NOMO-1 treated with dmso at 0.1 percent for 144 hours (cell line): ENCODE measurements at regions not wholly inside any gene's neighbourhood (a gene's known extent, or its start where the extent isn't known, plus 50 kb on each side); places are given as distances from the start of the nearest gene placed in this dataset.
"Not testable (repeated sequence)": the region's sequence is repeated elsewhere in the genome, so short reads cannot be mapped to it uniquely, and the experiment has no call there.

Source experiments
- DNase-seq: peaks from one replicate; lab custom pipeline; 2025; ENCODE audit not compliant: unreplicated experiment; lab: John Stamatoyannopoulos, UW

- no peak for DNase-seq
Measured at GRCh38 chr6:159527351-159527750, 165.7 kb downstream of the SOD2 start.

DNA sequence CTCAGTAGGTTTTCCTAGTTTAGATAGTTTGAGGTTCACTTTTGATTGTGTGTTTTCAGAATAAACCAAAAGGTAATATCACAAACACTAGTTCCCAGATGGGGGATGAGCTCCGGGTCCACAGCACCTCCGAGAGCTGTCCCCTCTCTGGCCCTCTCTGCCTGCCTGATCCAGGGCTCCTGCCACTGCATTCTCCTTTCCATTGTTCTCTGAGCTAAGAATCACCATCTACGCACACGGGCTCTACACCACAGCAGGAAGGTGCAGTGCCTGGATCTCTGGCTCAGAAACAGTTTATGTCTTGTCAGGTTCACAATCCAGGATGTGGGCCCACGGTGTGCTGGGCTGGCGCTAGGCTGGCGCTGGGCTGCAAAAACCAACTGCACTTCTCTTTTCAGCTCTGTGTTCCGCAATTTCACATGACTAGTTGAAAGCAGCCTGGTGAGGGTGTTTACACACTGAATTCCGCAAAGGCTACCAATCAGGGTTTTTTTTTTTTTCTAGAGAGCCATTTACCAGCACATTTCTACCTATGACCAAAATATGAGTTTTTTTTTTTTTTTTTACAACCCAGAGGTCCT, 167.5 kb downstream of the SOD2 start:
- no peak for DNase-seq

DNA sequence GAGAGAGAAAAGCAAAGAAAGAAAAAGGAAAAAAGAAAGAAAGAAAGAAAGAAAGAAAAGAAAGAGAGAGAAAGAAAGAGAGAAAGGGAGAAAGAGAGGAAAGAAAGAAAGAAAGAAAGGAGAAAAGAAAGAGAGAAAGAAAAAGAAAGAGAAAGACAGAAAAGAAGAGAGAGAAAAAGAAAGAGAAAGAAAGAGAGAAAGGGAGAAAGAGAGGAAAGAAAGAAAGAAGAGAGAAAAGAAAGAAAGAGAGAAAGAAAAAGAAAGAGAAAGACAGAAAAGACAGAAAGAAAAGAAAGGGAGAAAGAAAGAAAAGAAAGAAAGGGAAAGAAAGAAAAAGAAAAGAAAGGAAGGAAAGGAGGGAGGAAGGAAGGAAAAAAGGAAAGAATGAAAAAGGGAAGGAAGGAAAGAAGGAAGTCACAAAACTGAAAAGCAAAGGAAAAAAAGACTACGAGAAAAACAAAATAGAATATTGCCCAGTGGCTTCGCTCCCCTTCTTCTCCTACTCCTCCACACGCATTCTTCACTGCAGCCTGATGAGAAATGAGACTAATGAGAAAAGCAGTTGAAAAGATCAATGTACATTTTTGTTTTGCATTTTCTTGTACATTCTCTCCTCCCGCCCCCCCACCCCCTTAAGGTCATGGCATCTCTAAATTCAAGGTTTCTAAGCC, 170.0 kb downstream of the SOD2 start:
- no peak for DNase-seq

DNA sequence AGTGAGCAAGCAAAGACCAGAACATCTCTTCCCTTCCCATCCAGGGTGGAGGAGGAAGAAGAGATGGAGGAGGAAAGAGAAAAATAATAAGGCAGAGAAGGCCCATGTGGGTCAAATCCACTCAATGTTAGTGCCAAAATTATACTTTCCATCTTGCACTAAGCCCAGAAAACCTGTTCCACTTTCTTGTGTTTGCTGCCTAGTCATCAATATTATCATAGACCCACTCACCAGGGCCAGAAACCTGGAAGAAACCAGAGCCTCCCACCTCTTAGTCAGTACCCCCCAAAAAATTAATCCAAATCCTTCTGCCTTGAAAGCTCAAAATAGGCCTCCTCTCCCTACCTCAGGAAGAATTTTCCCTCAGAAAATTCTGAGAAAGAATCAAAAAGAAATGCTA, 171.1 kb downstream of the SOD2 start:
- no peak for DNase-seq

GRCh38 chr6:159520002-159520401, 173.0 kb downstream of the SOD2 start:
- DNase-seq, result no peak

DNA sequence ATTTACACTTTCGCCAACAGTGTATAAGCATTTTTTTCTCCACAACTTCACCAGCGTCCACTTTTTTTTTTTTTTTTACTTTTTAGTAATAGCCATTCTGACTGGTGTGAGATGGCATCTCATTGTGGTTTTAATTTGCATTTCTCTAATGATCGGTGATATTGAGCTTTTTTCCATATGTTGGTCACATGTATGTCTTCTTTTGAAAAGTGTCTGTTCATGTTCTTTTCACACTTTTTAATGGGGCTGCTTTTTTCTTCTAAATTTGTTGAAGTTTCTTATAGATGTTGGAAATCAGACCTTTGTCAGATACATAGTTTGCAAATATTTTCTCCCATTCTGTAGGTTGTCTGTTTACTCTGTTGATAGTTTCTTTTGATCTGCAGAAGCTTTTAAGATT, 177.2 kb downstream of the SOD2 start:
- DNase-seq, result not testable (repeated sequence)

DNA sequence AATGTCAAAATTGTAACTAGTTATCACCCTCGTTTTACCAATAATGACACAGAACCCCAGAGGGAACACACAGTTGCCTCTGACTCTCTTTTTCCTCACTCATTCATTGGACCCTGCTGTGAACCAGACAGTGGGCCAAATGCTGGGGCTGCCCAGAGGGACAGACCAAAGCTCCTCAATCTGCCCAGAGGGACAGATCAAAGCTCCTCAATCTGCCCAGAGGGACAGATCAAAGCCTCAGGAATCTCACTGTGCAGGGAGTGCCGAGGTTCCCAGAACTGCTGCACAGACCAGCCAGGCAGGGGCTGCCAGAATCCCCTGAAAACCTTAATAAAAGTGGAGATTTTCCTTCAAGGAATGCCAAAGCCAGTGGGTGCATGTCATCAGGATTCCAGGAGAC, 179.1 kb downstream of the SOD2 start:
- no peak for DNase-seq

DNA sequence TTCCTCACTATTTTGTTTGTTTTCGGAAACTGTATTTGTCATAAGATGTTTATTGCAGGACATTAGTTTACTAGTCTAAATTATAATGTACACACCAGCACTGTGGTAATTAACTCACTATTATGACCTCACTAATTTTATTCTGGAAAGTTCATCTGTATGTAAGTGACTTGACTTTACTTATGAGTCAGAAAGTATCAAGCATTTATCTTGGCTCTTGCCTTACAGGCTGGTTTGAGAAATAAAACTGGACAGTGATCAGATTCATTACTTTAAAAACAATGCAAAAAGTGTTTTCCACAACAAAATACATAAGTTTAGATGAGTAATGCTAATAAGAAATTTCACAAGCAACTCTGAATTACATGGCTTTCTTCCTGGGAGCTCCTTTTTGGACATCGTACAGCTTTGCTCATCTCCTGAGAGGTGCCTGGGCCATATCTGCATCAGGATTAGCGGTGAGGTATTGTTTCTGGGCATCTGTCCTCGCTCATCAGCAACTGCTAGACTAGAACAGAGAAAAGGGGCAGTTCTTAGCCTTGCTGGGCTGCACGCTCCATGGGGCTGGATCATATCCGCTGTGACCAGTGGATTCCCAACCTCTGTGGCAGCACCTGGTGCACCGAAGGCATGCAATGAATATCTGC, 179.8 kb downstream of the SOD2 start:
- DNase-seq, result no peak

DNA sequence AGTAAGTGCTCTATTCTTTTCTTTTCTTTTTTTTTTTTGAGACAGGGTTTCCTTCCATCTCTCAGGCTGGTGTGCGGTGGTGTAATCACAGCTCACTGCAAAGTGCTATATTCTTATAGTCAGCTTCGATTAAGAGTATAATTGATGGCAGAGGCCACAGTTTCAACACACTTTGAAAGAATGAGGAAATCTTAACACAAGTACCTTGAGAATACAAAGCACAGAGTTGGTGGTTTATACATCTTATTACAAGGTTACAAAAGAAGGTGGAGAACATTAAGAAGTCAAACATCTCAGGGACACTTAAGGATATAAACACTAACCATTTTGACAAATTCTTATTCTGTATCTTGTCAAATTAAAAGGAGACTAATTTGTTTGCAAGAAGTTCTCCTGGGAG, 180.5 kb downstream of the SOD2 start:
- no peak for DNase-seq

DNA sequence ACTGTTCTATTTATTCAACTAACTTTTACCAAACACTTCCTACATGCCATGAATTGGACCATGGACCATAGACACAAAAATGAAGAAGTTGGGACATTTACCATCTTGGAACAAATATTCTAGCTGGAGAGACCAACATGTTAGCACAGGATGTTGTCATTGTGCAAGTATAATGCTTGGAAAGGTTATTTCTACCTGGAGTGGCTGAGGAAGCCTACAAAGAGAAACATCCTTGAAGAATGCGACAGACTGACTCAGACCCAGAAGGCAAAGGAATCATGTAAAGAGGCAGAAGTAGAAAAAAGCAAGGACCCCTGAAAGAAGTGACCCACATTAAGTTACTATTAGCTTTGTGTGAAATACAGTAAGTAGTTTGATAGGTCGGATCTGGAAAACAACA, 180.9 kb downstream of the SOD2 start:
- no peak for DNase-seq

GRCh38 chr6:159510141-159510540, 182.9 kb downstream of the SOD2 start:
- no peak for DNase-seq

DNA sequence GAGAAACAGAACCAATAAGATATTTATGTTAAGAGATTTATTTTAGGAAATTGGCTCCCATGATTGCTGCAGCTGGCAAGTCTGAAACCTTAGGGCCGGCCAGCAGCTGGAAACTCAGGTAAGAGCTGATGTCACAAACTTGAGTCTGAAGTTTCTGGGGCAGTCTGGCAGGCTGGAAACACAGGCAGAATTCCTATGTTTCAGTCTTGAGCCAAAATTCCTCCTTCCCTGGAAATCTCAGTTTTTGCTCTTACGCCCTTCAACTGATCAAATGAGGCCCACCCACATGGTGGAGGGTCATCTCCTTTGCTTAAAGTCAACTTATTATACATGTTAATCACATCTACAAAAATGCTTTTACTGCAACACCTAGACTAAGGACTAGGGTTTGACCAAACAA, 184.1 kb downstream of the SOD2 start:
- no peak for DNase-seq

GRCh38 chr6:159506048-159506447, 187.0 kb downstream of the SOD2 start:
- DNase-seq, result peak; percentile 24

- no peak for DNase-seq
Measured at GRCh38 chr6:159505140-159505922, 187.7 kb downstream of the SOD2 start.

DNA sequence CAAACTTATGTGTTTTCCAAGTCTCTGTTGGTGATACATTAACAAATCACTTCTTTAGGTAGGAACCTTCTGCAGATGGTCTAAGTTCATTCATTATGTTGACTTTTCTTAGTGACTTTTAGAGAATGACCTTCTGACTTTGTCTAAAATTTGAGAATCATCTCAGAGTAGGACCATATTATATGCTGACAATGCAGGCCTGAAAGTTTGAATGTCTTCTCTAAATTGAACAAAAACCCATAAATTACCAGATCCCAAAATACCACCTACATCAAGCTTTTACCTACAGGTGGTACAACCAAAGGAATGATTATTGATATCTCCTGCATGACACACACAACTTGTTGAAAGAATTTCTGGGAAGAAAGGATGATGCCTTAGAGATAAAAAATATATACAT, 191.5 kb downstream of the SOD2 start:
- DNase-seq, result no peak

DNA sequence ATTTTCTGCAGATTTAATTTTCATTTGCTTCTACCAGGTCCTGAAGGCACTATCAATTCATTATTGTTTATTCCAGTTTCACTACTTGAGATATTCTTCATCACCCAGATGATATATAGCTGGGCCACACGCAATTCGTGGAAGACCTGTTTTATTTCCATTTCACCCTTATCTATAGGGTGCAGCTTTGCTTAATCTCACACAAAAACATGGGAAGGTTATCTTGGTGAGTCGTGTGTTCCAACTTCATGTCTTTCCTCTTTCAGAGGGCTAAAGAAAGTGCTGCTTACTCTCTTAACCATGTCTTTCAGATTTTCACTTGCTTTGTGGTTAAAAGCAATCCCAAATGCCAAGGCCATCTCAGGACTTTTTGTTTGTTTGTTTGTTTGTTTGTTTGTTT, 194.0 kb downstream of the SOD2 start:
- no peak for DNase-seq

- no peak for DNase-seq
Measured at GRCh38 chr6:159494586-159494972, 198.5 kb downstream of the SOD2 start.

DNA sequence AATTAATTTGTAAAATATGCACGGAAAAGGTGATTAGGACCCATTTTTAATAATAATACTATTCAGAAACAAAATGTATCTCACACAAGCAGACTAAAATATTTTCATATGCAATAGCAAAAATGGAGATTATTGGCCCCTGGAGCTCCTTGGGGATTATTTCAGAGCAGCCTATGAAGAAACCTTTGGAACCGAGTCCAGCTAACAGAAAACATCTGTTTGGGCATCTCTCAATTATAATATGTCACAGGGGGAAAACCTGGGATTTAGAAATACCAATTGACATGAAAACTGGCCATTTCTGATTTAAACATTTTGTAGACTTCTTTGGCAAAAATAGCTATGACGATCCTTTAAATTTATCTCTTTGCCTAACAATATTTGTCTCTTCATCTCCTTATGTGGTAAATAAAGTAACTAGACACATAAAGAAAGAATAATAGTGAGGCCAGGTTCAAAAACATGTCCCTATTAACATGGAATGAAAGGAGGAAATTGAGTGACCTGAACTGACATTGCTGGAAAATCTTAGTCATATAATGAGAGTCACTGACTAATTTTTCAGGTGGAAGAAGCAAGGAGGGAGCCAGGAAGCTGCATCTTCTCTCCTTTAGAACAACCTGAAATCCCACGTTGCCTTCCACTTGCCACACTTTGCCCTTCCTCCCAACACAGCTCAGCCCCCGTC, 199.0 kb downstream of the SOD2 start:
- no peak for DNase-seq

DNA sequence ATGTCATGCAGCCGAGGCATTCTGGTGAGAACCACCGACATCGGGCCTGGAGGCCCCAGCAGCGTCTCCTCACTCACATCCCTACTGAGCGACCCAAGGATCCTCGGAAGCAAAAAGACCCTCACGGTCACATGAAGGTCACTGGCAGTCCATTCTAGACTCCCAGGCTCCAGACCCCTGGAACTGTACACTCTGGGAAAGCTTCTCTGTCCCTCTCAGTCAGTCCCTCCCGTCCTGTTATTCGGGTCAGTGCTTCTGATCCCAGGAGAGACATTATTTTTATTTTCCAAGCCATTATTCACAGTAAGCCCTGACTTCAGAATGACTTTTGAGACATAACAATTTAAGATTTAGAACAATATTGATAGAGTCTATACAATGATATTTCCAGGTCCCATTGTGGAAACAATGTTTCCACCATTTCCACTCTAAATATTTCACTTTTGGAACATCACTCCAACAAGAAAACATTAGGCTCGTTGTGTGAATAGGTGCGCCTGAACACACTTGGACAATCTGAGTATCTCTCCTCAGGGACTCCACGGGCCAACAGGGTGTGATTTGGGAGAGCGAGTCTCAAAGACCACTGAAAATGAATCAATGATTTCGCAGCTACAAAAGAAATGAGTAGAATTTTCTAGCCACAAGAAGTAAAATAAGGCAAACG, 199.7 kb downstream of the SOD2 start:
- no peak for DNase-seq

- DNase-seq, result no peak
Measured at GRCh38 chr6:159490298-159490937, 202.6 kb downstream of the SOD2 start.
